HG03045 (cell line): ENCODE measurements at regions not wholly inside any gene's neighbourhood (a gene's known extent, or its start where the extent isn't known, plus 50 kb on each side); places are given as distances from the start of the nearest gene placed in this dataset.
"Not testable (repeated sequence)": the region's sequence is repeated elsewhere in the genome, so short reads cannot be mapped to it uniquely, and the experiment has no call there.

Experiments used
- ATAC-seq: cut with Tn5 transposase; IDR thresholded peaks from one replicate; pipeline ENCODE4 v1.9.1; 2021; ENCODE audit warnings: mild to moderate bottlenecking, moderate library complexity; ENCODE audit not compliant: unreplicated experiment

GRCh38 chr2:56018267-56018666 is 94.7 kb upstream of the EFEMP1 start:
- no peak for ATAC-seq

GRCh38 chr2:56021136-56021474 is 97.5 kb upstream of the EFEMP1 start:
- ATAC-seq: no peak

GRCh38 chr2:56021579-56021978 is 98.0 kb upstream of the EFEMP1 start:
- ATAC-seq: no peak

DNA sequence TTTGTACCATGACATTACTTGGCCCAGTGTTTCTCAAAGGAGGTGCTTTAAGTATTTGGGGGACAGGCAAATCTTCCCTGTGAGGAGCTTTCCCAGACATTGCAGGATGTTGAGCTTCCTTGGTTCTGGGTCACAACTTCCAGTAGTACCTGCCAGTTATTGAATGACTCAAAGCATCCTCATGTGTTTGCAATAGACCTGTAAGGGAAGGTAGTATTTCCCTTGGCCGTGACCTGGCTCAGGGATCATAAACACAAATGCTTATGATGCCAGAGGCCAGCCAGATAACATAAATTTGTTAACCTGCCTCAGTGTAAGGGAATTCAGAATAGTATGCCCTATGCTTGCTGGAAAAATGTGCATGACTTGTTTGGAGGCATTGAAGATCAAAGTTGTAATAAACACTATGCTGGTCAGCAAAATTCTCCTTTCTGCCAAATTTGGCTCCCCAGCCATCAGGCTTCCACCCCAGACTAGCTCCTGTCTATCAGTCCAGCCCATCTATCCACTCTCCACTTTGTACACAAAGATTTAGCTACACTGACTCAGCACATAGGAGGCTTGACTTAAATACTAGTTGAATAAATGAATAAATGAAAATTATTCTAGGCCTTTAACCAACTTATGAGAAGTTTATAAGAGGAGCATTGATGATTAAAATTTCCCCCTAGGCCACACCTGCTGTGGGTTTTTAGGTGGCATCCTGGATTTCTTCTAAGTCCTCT is 102.0 kb upstream of the EFEMP1 start:
- ATAC-seq: no peak

GRCh38 chr2:56026828-56027227 is 103.2 kb upstream of the EFEMP1 start:
- ATAC-seq: no peak

- no peak for ATAC-seq
Observed at GRCh38 chr2:56030062-56030461, 106.5 kb upstream of the EFEMP1 start.

DNA sequence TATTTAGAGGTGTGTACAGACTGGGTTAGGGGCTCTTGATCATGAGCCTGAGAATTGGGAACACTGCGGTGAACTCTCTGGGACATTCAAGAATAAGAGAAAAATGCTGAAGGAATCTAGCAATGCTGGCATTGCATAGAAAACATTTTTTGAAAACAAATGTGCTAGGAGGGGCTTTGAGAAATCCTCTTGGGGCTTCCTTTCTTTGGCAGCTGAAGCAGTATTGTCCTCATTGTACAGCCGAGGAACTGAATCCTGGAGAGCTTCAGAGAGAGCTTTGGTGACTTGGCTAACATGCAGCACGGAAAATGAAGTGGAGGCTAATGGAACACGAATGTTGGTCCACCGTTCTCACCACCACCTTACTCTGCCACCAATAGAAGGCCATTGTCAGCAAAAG is 107.3 kb upstream of the EFEMP1 start:
- no peak for ATAC-seq

- no peak for ATAC-seq
Observed at GRCh38 chr2:56034258-56034657, 110.7 kb upstream of the EFEMP1 start.

DNA sequence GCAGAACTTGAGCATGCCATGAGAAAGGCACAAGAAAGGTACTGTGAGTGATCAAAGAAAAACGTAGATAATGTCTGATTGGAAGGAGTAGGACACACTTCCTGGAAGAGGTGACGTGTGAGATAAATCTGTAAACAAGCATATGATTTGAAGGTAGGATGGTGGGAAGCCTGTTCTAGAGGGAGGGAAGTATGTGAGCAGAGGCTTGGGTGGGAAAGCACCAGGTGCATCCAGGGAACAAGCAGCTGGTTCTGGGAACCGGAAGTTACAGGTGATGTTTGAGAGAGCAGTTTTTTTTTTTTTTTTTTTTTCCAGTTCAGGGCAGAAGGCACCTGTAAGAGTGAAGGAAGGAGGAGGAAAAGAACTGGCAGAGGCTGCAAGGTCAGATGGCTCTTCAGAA is 116.6 kb upstream of the EFEMP1 start:
- no peak for ATAC-seq

- ATAC-seq: no peak
Observed at GRCh38 chr2:56040834-56041233, 117.3 kb upstream of the EFEMP1 start.

- ATAC-seq: no peak
Observed at GRCh38 chr2:56047136-56047535, 123.6 kb upstream of the EFEMP1 start.

DNA sequence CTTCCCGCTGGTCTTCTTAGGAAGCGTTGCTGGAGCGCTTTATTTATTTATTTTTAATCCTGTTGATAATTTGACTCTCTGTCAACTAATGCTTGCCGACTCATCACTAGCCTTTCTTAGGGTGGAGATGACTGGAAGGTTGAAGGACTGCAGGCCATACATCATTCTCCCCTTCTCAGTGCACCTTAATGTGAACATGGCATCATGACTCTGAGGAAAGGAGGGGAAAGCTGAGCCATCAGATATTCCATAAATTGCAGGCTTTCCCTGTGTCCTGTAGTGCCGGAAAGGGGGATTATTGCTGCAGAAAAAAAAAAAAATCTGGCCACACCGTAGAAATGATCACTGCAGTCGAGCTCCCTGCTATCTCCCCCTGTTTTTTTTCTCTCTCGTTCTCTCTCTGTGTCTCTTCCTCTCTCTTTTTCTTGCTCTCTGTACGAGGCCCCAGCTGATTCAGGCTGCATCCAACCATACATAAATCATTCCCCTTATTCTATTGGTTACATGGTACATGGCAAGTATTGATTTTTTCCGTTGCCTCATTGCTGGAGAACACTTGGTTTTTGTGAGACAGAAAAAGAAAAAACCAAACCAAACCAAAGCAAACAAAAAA is 125.8 kb upstream of the EFEMP1 start:
- no peak for ATAC-seq

DNA sequence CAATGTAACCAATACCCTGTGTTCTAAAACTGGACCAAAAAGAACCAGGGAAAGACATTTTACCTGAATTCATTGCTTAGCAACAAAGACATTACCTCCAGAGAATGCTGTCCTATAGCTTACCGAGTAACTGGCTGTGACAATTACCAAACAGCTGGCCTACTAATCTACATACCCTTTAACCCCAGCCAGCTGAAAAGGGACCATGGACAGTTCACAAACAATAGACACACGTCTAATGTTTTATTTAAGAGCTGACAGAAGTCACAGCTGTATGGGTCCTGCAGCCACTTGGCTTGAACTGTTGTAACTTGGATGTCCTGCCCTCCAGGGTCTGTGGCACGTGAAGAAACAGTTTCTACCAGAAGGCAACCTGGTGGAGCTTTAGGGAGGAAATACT is 130.1 kb upstream of the EFEMP1 start:
- no peak for ATAC-seq

- no peak for ATAC-seq
Observed at GRCh38 chr2:56055405-56055804, 128.4 kb upstream of the CCDC85A start.

- not testable (repeated sequence) for ATAC-seq
Observed at GRCh38 chr2:56061327-56061726, 122.5 kb upstream of the CCDC85A start.

DNA sequence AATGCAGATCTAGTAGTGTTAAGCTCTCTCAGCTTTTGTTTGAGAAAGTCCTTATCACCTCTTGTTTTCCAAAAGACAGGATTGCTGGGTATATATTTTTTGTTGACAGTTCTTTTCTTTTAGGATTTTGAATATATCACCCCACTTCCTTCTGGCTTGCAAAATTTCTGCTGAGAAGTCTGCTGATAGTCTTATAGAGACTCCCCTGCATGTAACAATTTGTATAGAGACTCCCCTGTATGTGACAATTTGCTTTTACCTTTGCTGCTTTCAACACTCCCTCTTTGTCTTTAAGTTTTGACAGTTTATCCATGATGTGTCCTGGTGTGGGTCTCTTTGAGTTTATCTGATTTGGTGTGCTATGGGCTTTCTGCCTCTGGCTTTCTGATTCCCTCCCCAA is 115.0 kb upstream of the CCDC85A start:
- ATAC-seq: no peak

DNA sequence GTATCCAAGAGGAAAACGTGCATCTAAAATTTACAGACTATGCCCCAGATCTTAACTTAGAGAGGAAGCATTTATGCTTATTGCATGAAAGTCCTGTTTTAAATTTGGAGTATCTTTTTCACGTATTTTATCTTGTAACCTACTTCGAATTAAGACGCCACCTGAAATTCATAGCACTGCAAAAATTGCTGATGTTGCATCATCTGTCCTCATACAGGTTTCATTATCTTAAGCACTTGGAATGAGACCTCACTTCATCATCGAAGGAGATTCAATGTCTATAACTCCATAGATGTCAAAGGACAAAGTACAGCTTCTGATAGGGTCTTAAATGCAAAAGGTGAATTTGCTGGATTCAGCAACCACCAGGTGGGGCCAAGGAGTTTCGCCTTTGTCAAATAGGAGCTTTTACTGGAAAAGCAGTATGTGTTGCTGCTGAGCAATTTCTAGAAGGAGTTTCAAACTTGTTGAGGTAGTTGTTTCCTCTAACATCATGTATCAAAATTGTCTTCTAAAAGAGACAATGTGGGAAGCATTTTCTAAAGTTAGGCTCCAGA is 106.4 kb upstream of the CCDC85A start:
- ATAC-seq: no peak

DNA sequence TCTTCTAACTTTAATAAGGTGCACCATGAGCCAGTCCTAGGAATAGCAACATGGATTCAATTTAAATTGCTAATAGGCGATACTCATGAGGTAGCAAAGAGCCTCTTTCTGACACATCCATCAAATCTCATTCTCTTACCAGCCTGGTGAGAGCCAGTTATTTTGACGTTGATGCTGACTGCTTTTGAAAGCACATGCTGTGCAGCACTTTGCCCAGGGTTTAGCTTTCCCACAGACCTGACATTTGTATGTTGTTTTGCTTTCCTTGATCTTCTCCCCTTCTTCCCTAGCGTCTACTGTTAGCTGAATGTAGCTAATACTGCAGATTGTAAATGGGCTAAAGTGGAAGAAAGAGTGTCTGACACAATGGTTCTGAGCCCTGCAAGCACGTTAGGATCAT is 101.1 kb upstream of the CCDC85A start:
- ATAC-seq: no peak

DNA sequence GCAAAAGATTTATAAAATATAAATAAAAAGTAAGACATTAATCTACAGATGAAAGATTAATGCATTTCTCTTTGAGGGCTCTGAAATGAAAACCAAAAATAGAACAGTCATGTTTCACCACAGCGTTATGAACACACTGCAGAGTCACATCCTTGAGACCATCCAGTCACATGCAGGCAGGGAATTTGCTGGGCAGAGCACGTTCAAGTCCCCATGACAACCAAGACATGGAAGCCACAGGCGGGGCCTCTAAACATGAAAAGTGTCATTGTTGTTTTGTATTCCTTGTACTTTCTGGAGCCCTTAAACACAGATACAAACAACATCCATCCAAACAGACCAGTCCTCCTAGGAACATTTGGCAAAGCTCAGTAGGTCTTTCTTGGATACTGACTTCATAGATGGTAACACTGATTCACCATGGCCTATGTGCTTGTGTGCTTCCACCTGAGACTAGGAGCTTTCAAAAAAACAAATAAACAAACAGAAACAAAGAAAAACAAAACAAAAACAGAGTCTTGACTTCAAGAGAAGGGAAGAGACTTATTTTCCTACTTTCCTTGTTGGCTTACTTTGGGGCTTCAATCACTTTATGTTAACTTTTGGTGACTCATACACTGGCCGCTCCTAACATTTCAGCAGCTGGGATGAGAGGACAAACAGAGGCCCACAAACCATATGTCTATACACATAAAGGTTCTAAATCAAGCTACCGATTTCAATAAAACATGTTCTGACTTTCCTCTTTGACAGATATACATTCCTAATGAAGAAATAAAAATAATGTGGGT is 99.5 kb upstream of the CCDC85A start:
- ATAC-seq: no peak

- no peak for ATAC-seq
Observed at GRCh38 chr2:56086336-56086735, 97.5 kb upstream of the CCDC85A start.

DNA sequence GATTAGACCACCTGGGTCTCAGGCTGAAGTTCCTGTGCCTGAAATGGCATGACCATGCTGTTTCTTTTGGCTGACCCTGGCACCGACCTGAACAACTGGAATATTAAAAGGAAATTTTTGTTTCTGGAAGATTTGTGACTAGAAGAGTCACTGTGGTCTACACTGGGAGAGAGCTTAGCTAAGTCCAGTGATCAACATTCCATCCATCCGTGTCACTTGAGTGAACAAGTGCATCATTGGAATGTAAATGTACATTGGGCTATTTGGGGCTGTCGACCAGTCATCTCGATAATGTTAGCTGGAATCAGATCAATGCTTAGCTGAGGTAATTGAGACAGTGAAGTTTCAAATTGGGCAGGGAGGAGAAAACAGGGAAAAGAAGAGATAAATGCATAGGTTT is 95.4 kb upstream of the CCDC85A start:
- no peak for ATAC-seq

DNA sequence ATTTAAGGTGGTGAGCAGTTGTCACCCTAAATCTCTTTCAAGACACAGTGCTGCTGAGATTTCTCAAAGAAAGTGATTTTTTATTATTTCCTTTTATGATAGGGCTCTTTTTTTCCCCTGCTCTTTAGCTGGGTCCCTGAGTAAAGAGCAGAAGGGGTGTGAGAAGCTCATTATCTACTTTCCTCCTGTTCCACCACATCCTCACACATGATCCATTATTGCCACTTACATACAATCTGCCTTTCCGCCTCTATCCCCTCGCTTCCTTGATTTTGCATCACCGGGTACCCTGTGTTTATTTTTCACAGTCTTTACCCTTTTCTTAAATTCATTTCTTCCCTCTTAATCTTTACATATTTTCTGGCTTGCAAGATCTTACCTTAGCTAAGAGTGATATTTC is 93.9 kb upstream of the CCDC85A start:
- ATAC-seq: no peak
